NB4 (cell line): ENCODE measurements at regions not wholly inside any gene's neighbourhood (a gene's known extent, or its start where the extent isn't known, plus 50 kb on each side); places are given as distances from the start of the nearest gene placed in this dataset.

Source experiments
- POLR2A ChIP-seq: IDR thresholded peaks from 2 replicates; pipeline ENCODE4 v1.6.1; 2011; ENCODE audit warnings: mild to moderate bottlenecking; ENCODE audit not compliant: insufficient read length; ENCODE audit errors: extremely low read depth
- TF ChIP-seq, protein P1 (sequence below): IDR thresholded peaks from one replicate; pipeline ENCODE4 v1.5.1; 2012; ENCODE audit warnings: low read depth, low read length

DNA sequence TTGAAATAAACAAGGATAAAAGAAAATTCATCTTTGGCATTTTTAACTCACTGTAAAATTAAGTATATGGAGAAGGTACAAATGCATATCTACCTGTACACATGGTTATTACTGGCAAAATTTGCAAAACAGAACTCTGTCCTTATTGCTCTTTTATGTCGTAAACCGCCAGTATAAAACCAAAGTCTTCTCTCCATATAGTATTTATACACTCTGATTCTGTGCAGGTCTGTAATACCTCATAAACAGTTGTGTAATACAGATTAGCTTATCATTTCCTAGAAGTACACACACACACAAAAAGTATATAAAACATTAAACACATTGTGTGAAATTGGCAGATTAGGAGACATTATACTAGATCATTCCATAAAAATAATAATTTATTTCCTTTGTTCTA lies 406.6 kb upstream of the ANO3 start:
- TF ChIP-seq, protein P1, sequence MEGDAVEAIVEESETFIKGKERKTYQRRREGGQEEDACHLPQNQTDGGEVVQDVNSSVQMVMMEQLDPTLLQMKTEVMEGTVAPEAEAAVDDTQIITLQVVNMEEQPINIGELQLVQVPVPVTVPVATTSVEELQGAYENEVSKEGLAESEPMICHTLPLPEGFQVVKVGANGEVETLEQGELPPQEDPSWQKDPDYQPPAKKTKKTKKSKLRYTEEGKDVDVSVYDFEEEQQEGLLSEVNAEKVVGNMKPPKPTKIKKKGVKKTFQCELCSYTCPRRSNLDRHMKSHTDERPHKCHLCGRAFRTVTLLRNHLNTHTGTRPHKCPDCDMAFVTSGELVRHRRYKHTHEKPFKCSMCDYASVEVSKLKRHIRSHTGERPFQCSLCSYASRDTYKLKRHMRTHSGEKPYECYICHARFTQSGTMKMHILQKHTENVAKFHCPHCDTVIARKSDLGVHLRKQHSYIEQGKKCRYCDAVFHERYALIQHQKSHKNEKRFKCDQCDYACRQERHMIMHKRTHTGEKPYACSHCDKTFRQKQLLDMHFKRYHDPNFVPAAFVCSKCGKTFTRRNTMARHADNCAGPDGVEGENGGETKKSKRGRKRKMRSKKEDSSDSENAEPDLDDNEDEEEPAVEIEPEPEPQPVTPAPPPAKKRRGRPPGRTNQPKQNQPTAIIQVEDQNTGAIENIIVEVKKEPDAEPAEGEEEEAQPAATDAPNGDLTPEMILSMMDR = no peak
- no peak for TF ChIP-seq POLR2A
